ENCODE measurements at regions not wholly inside any gene's neighbourhood (a gene's known extent, or its start where the extent isn't known, plus 50 kb on each side); places are given as distances from the start of the nearest gene placed in this dataset.

- DNase-seq (ENCODE audit: low read depth, low spot score) = no peak
These were observed 272.6 kb upstream of the FMN2 start for GRCh38 chr1:239819096-239819495.

GRCh38 chr1:239819756-239820250, 271.9 kb upstream of the FMN2 start:
- no peak for DNase-seq (ENCODE audit: low read depth, low spot score)

GRCh38 chr1:239823852-239824251, 267.8 kb upstream of the FMN2 start:
- no peak for DNase-seq (ENCODE audit: low read depth, low spot score)

GRCh38 chr1:239826211-239826610, 265.5 kb upstream of the FMN2 start:
- DNase-seq (ENCODE audit: low read depth, low spot score) = no peak

GRCh38 chr1:239826736-239827135, 264.9 kb upstream of the FMN2 start:
- no peak for DNase-seq (ENCODE audit: low read depth, low spot score)

- DNase-seq (ENCODE audit: low read depth, low spot score) = no peak
These were observed 262.1 kb upstream of the FMN2 start for GRCh38 chr1:239829535-239829934.

- DNase-seq (ENCODE audit: low read depth, low spot score) = no peak
These were observed 259.9 kb upstream of the FMN2 start for GRCh38 chr1:239831577-239832355.

- no peak for DNase-seq (ENCODE audit: low read depth, low spot score)
These were observed 258.0 kb upstream of the FMN2 start for GRCh38 chr1:239833723-239834122.

GRCh38 chr1:239835946-239836440, 255.7 kb upstream of the FMN2 start:
- no peak for DNase-seq (ENCODE audit: low read depth, low spot score)

GRCh38 chr1:239840336-239840735, 251.3 kb upstream of the FMN2 start:
- DNase-seq (ENCODE audit: low read depth, low spot score) = no peak

- DNase-seq (ENCODE audit: low read depth, low spot score) = no peak
These were observed 250.9 kb upstream of the FMN2 start for GRCh38 chr1:239840790-239841189.

GRCh38 chr1:239841631-239842030, 250.1 kb upstream of the FMN2 start:
- DNase-seq (ENCODE audit: low read depth, low spot score) = no peak

GRCh38 chr1:239843541-239843940, 248.1 kb upstream of the FMN2 start:
- no peak for DNase-seq (ENCODE audit: low read depth, low spot score)

- DNase-seq (ENCODE audit: low read depth, low spot score) = no peak
These were observed 246.8 kb upstream of the FMN2 start for GRCh38 chr1:239844833-239845232.

GRCh38 chr1:239854922-239855321, 236.8 kb upstream of the FMN2 start:
- DNase-seq (ENCODE audit: low read depth, low spot score) = no peak

- DNase-seq (ENCODE audit: low read depth, low spot score) = no peak
These were observed 235.6 kb upstream of the FMN2 start for GRCh38 chr1:239856067-239856466.

- no peak for DNase-seq (ENCODE audit: low read depth, low spot score)
These were observed 234.8 kb upstream of the FMN2 start for GRCh38 chr1:239856924-239857323.

GRCh38 chr1:239858057-239858456, 233.6 kb upstream of the FMN2 start:
- DNase-seq (ENCODE audit: low read depth, low spot score) = no peak

- no peak for DNase-seq (ENCODE audit: low read depth, low spot score)
These were observed 233.2 kb upstream of the FMN2 start for GRCh38 chr1:239858529-239858928.

- no peak for DNase-seq (ENCODE audit: low read depth, low spot score)
These were observed 229.7 kb upstream of the FMN2 start for GRCh38 chr1:239861985-239862384.

GRCh38 chr1:239868058-239868832, 223.4 kb upstream of the FMN2 start:
- no peak for DNase-seq (ENCODE audit: low read depth, low spot score)

- no peak for DNase-seq (ENCODE audit: low read depth, low spot score)
These were observed 221.5 kb upstream of the FMN2 start for GRCh38 chr1:239870194-239870593.

- DNase-seq (ENCODE audit: low read depth, low spot score) = no peak
These were observed 219.1 kb upstream of the FMN2 start for GRCh38 chr1:239872626-239873025.

All from iPS DF 19.7 (cell line).